Suppressor macrophage treated with lipopolysaccharide for 1 hour (primary cell): ENCODE measurements at regions not wholly inside any gene's neighbourhood (a gene's known extent, or its start where the extent isn't known, plus 50 kb on each side); places are given as distances from the start of the nearest gene placed in this dataset.
A peak's percentile ranks its signal among the peaks of the same experiment; 100 is the strongest.

Experiments used
- DNase-seq, 3 donors: peaks; one replicate each; pipeline ENCODE4 v3.0.0-alpha.2; 2020 to 2022

GRCh38 chr5:38207343-38207742 lies 51.0 kb upstream of the EGFLAM start:
- DNase-seq: no peak

- DNase-seq: no peak
These were observed 55.6 kb upstream of the EGFLAM start for GRCh38 chr5:38202741-38203140.

DNA sequence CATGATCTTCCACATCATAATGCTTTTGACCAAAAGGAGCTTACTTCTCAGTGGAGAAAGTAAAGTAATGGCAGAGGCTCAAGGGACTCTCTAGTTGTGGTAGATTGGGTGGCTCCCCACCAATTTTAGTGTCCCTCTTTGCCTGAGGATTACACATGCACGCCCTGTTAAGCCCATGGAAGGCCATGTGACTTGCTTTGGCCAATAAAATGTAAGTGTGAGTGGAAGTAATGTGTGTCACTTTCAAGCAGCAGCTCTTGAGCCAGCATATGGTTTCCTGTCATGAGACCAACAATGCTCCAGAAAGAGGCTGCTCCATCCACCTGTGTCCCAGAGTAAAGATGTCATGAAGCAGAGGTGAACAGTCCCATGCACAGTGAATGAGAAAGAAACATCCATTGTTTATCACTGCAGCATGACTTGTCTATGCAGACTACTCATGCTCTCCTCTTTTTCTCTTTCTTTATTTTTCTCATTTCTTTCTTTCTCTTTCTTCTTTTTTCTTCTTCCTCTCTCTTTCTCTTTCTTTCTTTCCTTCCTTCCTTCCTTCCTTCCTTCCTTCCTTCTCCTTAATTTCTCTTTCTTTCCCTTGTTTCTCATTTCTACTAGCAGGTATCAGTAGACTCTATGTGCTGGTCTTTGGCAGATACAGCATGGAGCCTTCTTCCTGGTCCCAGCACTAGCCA lies 57.3 kb upstream of the EGFLAM start:
- DNase-seq: no peak

DNA sequence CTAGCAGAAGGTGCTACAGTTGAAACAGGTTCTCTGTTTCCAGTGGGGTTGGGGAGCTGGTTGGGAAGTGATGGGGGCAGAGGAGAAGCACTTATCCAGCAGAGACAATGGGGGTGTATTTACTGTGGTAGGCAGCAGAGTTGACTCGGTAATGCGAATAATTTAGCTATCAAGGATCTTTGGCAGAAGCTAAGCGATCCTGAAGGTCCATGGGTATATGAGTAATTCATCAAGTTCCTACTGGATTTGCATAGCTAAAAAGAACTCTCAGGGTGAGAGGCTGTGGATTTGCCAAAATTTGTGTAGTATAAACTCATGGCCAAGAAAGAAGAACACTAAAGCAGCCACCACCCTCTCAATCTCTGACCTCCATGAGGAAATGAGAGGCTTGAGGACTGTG lies 61.2 kb upstream of the EGFLAM start:
- DNase-seq: no peak

DNA sequence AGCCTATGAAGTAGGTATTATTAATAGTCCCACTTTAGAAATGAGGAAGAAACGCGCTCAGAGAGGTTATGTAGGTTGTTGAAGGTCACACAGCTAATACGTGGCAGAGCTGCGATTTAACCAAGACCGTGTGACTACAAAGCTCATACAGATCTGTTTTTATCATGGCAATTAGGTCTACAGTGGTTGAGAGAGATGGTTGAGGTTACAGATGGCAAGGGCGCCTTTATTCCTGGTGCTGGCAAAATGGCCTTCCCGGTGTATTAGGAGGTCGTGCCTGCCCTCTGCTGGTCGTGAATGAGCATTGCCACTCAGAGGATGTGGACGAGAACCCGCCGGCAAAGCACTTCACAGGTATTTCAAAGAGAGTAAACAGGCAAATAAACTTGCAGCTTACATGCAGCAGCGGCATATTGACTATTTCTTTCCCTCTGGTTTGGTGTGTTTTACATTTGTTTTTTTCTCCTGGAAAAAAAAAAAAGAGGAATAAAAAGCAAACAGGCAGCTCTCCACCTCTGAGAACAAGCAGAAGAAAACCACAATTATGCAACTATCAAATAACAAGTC lies 65.3 kb upstream of the EGFLAM start:
- peak; percentile 60 to 77 (median 74) for DNase-seq

DNA sequence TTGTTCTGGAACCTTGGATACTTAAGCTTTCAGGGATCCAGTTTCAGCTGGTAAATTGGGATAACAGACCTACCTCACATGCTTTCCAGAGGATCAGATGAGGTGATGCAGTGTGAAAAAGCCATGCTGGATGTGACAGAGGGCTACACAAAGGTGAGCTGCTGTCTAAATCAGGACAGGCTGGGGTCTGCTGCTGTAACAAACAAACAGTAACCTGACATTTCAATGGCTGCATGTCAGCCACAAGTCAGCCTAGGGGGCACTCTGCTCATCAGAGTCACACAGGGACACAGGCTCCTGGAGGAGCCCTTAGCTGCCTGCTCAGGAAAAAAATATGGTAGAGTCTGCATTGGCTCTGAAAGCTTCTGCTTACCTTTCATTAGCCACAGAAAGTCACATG lies 66.7 kb upstream of the EGFLAM start:
- DNase-seq: no peak

GRCh38 chr5:38190111-38190510 lies 68.2 kb upstream of the EGFLAM start:
- DNase-seq: no peak

DNA sequence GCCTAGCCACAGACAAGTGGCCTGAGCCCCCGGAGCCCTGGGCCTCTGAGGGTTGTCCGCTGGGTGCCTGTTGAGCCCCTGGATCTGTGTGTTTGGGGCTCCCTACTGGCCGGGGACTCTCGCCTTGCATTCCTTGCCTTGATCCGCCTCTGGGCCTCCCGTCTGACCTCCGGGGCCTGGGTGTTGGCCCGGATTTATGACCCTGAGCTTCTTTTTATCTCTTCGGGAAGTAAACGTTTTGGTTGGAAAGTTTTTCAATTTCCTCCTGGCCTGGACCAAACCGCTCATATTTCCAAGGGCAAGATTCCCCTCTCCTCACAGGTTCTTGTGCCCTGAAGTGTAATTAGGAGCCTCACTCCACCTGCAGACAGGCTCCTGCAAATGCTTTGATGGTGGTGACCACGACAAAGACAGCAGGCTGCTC lies 69.3 kb upstream of the EGFLAM start:
- no peak for DNase-seq

DNA sequence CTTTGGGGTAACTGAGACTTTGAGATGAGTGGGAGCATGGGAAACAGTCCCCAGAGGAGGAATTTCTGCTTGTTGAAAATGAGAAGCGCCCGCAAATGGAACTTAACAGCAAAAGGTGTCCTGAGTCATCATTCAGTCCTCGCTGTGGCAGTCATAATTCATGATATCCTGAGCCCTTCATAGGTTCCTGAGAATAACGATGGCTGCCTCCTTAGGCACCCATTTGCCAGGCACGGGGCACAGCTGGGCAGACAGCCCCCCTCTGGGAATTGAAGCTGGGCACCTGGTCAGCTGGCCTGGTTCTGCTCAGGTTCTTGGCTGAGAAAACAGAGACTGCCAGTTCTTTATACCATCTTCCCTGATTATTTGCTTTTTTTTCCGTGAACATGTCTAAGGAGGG lies 69.8 kb upstream of the EGFLAM start:
- DNase-seq: no peak

DNA sequence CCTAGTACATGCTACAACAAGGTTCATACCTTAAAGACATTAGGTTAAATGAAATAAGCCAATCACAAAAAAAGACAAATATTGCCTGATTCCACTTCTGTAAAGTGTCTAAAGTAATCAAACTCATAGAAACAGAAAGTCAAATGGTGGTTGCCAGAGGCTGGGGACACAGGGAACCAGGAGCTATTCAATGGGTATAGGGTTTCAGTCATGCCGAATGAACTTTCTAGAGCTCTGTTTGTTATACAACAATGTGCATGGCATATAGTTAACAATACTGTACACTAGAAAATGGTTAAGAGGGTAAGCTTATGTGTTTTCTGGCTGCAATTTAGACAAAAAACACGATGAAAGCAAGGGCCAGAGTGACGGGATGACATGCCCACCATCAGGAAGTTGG lies 70.8 kb upstream of the EGFLAM start:
- DNase-seq: no peak

- no peak for DNase-seq
These were observed 73.7 kb upstream of the EGFLAM start for GRCh38 chr5:38184627-38185026.

GRCh38 chr5:38182991-38183390 lies 75.4 kb upstream of the EGFLAM start:
- DNase-seq: no peak

- no peak for DNase-seq
These were observed 90.3 kb upstream of the EGFLAM start for GRCh38 chr5:38168029-38168428.

- DNase-seq: no peak
These were observed 90.8 kb upstream of the EGFLAM start for GRCh38 chr5:38167562-38167996.

DNA sequence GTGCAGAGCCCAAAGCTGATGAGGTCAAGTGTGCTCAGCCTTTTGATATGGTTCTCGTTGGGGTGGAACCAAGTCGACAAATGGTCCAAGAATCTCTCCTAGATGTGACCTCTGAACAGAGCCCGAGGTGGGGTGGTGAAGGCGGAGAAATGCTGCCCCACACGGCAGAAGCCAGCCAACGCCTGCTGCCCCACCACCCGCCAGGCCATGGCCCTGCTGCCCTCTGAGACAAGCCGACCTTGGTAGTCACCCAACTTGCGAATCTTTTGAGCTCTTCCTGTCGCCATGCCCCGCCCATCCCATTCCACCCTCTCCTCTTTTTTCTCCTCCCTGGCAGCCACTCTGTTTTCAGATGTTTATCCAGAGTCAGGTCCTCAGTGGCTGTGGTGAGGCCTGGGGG lies 91.5 kb upstream of the EGFLAM start:
- DNase-seq: no peak

DNA sequence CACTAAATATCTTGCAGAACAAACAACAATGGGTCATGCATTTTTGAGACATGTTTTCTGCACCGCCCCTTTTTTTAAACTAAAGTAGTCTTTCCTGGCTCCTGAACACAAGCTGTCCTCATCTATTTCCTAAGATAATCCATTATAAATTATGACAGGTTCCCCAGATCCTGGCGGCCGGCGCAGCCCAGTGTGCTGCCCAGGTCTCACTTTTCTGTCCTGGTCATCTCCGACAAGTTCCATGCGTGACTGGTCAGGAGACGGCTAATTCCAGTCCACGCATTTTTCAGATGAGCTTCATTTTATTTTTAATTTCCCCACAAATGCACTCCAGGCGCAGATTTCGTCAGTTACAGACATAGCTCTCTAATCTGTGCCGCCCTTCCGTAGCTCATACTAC lies 92.9 kb upstream of the EGFLAM start:
- no peak for DNase-seq

GRCh38 chr5:38164776-38165399 lies 93.5 kb upstream of the EGFLAM start:
- no peak for DNase-seq

DNA sequence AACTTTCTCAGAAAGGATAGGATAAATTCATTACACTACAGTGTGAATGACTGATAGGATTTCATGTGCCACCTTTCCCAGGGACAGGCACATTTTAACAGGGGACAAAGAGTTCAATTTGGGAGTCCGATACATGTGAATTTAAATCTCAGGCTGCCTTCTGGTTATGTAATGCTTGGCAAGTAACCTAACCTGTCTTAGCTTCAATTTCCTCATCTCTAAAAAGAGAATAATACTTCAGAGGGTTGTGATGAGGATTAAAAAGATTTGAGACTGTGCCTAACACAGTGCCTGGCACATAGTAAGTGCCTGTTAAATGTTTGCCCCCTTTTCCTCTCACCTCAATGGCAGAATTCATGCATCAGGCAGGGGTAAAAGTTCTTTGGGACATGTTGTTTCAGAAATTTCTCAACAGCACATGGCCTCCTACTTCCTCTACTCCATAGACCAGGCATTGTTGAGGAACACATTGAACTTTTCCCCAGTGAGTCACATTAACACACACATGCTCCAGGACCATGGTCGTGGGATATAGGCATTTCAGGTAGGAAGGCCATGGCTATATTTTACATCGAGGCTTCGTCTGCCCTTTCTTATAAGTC lies 94.6 kb upstream of the EGFLAM start:
- DNase-seq: no peak

GRCh38 chr5:38162625-38163024 lies 95.7 kb upstream of the EGFLAM start:
- no peak for DNase-seq

GRCh38 chr5:38157024-38157423 lies 101.3 kb upstream of the EGFLAM start:
- no peak for DNase-seq

- no peak for DNase-seq
These were observed 103.6 kb upstream of the EGFLAM start for GRCh38 chr5:38154615-38155204.

- no peak for DNase-seq
These were observed 106.5 kb upstream of the EGFLAM start for GRCh38 chr5:38151878-38152277.

DNA sequence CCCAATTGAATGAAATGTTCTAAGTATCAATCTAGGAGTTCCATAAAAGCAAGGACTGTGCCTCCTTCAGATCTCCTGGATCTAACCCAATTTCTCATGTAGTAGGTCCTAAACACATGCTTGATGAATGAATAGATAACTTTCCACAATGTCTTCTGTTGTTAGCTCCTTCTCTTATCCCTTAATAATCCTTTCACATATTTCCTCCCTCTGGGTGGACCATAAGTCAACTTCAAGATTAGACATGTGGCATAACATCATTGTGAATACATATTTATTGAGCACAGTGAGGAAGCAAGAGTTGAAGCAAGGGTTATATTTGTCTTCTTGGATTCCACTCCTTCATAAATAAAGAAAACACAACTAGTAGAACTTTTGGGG lies 108.6 kb upstream of the EGFLAM start:
- no peak for DNase-seq
